ENCODE measurements at regions not wholly inside any gene's neighbourhood (a gene's known extent, or its start where the extent isn't known, plus 50 kb on each side); places are given as distances from the start of the nearest gene placed in this dataset.
"Not testable (repeated sequence)": the region's sequence is repeated elsewhere in the genome, so short reads cannot be mapped to it uniquely, and the experiment has no call there.

DNA sequence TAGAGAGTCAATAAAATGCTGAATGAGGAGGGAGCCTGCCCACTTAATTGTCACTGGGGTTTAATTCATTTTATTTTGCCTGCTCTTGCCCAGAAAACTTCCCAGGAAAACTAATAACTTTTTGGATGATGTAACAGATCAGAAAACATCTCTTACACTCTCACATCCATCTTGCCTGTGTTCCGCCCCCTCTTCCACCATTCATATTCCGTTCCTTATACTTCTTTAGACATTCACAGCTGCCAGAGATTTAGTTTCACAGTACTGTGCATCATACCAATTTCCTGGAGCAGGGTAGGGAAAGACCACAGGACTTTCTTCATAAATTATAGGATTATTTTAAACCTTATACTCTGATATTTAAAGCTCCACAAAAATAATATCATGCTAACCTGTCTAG, 776.1 kb upstream of the SOX11 start:
- no peak for DNase-seq (ENCODE audit: low read depth)

GRCh38 chr2:4930704-4931103, 761.5 kb upstream of the SOX11 start:
- no peak for DNase-seq (ENCODE audit: low read depth)

DNA sequence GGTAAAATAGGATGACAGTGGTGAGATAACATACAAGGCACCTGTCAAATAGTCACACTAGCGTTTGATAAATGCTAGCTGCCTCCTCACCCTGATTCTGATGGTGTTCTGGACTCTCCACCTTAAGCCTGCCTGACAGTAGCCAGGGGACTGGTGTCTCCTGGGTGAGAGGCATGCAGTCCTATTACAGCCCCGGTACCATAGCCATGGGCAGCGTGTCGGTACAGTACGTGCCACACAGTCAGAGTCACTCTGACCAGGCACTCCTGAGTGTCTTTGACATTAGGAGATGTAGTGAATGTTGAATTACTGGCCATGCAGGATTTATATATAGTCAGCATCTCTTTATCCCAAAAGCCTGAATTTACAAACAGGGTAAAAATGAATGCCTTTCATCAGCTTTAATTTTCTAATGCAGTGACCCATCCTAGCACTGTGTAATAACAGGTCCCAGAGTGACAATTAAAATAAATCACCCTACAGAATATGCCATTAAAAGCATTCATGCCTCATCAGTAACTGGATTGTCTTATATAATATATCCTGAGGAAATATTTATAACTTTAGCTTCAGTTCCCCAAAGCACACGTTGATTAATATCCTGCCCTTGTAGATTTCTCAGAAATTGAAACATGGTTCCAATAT, 760.3 kb upstream of the SOX11 start:
- no peak for DNase-seq (ENCODE audit: low read depth)

GRCh38 chr2:4935291-4935690, 756.9 kb upstream of the SOX11 start:
- DNase-seq (ENCODE audit: low read depth): not testable (repeated sequence)

DNA sequence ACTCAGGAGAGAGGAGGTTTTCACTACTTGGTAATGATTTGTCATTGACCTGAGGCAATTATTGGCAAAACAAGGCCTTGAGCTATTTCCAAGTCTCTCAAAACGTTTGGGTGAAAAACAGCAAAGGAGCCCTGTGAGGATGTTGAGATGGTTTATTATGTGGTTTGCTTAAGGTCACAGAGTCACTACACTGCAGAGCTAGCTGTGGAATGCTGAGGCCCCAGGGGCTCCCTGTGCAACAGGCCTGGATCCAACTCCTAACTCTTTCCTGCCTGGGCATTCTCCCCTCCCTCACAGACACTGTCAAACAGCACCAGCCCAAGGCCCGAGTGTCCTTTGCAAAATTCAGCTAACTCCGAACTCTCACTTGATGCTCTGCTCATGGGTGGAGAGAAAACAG, 754.6 kb upstream of the SOX11 start:
- DNase-seq (ENCODE audit: low read depth): no peak

DNA sequence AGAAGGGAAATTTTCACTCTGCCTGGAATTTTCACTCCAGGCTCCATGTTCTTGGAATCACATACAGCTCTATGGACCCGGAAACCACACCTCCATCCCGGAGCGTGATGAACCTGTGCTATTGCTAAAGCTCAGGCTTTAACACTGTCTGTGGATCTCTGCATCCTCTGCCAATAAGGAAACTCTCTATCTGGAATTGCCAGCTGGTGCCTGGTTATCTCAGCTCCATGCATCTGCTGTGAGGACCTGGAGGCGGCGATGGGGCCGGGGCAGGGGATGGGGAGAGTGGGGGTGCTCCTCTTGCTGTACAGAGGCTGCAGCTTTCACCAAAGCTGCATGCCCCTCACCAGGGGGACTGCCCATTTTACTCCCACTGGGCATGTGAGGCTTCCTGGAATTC, 754.0 kb upstream of the SOX11 start:
- no peak for DNase-seq (ENCODE audit: low read depth)

- DNase-seq (ENCODE audit: low read depth): no peak
Observed at GRCh38 chr2:4942441-4942840, 749.7 kb upstream of the SOX11 start.

DNA sequence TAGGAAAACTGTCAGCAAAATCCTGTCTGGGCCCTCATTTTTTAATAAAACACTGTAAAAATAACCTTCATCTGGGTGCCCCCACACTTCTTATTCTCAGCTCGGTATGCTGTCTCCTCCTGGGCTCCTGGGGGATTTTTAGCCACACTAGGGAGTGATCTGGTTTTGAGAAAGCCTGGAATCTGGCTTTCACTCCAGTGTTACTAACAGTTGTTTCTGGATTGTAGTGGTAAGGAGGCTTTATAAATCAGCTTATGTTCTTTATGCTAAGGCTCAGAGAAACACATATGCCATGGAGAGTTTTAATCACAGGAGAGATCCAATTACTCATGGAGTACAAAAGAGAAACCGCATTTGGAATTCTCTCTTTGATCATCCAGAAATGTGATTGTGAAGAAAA, 744.3 kb upstream of the SOX11 start:
- DNase-seq (ENCODE audit: low read depth): no peak

DNA sequence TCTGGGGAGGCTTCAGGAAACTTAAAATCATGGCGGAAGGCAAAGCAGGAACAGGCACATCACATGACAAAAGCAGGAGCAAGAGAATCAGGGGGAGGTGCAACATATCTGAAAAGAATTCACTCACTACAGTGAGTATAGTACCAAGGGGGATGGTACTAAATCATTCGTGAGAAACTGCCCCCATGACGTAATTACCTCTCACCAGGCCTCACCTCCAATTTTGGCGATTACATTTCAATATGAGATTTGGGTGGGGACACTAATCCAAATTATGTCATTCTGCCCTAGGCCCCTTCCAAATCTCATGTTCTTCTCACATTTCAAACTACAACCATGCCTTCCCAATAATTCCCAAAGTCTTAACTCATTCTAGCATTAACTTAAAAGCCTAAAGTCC, 740.8 kb upstream of the SOX11 start:
- DNase-seq (ENCODE audit: low read depth): no peak

GRCh38 chr2:4959219-4959618, 733.0 kb upstream of the SOX11 start:
- no peak for DNase-seq (ENCODE audit: low read depth)

DNA sequence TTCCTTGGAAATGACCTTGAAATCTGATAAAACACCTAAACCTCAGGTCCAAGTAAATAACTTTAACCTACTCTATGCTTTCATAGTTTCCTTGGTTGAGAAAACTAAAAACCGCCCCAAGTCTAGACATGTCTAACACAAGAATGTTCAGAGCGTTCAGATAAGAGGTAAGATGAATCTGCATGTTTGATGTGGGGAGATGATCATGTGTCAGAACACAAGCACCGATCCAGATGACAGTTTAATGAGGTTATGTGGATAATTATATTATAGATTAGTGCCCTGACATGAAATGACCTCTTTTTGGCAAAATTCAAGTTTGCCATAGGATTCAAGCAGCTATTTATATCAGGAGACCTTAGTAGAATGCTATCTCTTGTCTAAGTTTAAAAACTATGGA, 729.8 kb upstream of the SOX11 start:
- DNase-seq (ENCODE audit: low read depth): no peak

GRCh38 chr2:4963106-4963505, 729.1 kb upstream of the SOX11 start:
- no peak for DNase-seq (ENCODE audit: low read depth)

DNA sequence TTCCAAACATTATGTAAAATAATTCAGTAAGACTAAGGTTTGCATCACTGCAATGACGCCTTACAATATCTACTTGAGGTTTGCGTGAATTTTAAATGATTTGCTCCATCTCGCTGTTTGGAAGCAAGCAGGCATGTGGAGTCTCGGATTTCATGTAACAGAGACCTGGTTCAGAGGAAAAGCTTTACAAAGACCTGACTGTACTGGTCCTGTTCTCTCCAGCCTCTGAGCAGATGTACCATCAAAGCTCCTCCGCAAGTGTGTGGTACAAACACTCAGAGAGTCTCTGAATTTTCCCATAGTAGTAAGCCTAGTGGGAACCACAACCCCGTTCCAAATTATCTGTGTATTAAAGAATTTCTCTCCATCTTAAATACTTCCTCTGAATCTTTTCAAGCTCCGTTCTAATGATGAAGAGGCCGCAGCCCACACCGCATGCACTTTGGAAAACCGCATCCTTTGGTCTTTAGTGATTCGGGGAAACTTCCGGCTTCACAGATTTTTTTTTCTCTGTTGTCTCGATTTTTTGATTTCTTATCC, 728.1 kb upstream of the SOX11 start:
- no peak for DNase-seq (ENCODE audit: low read depth)

- no peak for DNase-seq (ENCODE audit: low read depth)
Observed at GRCh38 chr2:4964579-4964978, 727.6 kb upstream of the SOX11 start.

DNA sequence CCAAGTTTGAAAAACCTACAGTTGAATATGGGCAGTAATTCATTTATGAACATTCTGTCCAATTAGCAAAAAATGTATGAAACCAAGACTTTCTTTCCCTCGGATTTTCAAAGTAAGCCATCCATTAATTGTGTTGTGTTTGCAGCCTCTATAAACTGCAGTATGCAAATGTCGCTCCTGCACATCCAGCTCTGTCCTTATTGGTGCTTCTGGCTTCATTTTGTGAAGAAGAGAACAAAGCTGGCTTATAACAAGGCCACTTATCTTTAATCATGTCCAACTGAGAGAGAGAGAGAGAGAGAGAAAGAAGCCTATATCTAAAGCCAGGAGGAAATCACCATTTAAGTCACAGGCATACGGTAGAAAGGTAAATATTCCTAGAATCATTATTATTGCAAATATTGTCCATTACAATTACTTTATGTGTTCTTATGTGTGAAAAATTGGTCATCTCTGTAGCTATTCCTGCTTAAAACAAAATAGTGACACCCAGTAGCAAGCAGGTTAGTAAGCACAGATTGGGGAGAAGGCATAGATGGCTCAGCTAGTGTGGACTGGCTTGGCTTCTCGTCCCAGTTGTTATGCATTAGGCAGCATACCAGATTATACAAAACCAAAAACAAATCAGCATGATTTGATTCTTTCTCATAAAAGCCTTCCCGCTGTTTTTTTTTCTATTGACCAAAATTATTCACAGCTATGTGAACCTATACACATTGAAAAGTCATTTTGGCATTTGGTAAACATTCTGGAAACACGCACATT, 726.4 kb upstream of the SOX11 start:
- no peak for DNase-seq (ENCODE audit: low read depth)

DNA sequence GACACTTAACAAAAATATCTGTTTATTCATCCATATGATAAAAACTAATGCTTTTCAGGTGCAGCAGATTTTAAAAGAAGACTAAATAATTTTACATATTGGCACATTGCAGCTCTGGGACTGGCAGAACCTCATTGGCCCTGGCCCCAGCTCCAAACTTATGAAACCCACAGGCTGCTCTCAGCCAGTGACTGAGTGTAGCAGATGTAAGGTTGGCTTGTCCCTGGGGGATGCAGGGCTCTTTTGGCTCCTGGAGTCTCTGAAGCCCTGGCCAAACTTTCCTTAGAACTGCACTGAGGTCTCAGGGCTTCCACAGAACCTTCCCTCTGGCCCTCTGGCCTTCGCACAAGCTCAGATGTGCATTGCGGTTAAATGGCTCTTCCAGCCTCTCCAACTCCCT, 725.0 kb upstream of the SOX11 start:
- no peak for DNase-seq (ENCODE audit: low read depth)

- no peak for DNase-seq (ENCODE audit: low read depth)
Observed at GRCh38 chr2:4972472-4972871, 719.7 kb upstream of the SOX11 start.

GRCh38 chr2:4973354-4973753, 718.8 kb upstream of the SOX11 start:
- DNase-seq (ENCODE audit: low read depth): no peak

DNA sequence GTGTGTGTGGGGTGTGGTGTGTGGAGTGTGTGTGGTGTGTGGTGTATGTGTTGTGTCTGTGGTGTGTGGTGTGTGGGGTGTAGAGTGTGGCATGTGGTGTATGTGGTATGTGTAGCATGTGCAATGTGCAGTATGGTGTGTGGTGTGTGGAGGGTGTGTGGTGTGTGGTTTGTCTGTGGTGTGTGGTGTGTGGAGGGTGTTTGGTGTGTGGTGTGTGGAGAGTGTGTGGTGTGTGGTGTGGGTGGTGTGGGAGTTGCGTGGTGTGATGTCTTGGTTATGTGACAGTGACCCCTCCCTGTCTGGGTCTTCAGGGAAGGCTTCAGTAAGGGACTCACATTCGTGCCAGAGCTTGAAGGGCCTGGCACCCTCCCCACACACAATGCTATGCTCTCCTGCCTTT, 718.2 kb upstream of the SOX11 start:
- no peak for DNase-seq (ENCODE audit: low read depth)

DNA sequence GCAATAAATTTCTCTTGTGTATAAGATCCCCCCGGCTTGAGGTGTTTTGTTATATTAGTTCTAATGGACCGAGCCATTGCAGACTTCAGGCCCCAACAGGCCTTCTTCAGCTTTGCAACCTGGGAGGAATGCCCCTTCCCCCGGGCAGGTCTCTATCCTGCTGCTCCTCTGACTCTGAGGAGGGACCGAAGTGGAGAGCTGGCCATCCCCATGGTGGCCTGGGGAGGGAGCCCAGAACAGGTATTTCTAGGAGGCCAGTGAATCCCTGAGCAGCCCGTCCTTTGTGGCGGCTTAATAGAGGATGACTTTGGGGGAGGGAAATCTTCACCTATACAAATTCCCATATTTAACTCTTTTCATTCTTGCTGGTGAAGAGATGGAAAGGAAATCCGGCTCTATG, 715.8 kb upstream of the SOX11 start:
- DNase-seq (ENCODE audit: low read depth): no peak

GRCh38 chr2:4979111-4979510, 713.1 kb upstream of the SOX11 start:
- DNase-seq (ENCODE audit: low read depth): no peak

DNA sequence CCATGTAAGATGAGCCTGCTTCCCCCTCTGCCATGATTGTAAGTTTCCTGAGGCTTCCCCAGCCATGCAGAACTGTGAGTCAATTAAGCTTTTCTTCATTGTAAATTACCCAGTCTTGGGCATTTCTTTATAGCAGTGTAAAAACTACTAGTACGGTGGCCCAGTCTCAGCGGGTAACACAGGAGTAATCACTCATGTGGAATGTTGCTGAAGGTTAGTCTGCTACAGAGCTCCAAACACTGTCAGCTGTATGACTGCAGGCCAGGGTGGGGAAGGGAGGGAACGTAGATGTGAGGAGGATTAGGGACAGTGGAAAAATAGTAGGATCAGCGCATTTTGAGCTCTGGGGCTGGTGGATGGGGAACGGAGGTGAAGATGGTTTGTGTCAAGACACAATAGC, 711.2 kb upstream of the SOX11 start:
- no peak for DNase-seq (ENCODE audit: low read depth)

GRCh38 chr2:4981802-4982409, 710.3 kb upstream of the SOX11 start:
- no peak for DNase-seq (ENCODE audit: low read depth)
